ENCODE measurements at regions not wholly inside any gene's neighbourhood (a gene's known extent, or its start where the extent isn't known, plus 50 kb on each side); places are given as distances from the start of the nearest gene placed in this dataset.

DNA sequence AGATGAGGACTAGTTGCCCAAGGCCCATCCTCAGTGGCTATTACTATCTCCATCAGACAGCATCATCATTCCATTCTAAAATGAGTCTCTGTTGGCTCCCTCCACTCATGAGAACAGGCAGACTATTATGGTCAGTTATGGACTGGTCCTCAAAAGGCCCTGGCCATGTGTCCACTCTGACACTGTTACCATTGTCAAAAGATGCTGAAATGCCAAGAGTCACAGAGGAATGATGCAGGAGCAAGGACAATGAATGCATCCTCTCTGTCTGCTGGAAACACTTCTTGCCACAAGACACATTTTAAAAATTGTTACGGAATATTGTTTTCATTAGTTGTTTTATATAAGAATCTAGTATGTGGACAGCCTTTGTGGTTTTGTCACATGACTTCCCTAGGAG lies 53.3 kb upstream of the STT3B start:
- no peak for DNase-seq (ENCODE audit: low spot score)
- H3K27ac ChIP-seq: no peak overlapping the region
- ChIA-PET CTCF (interaction anchor here (0.6 kb wide), 1 partner anchor 15 kb away, joined by 3 read pairs; no protein-coding TSS in a partner anchor), POLR2A (ENCODE audit: low non-redundant PET) (no interaction called here)
- TF ChIP-seq CTCF (conservative IDR thresholded peaks at IDR 0.05; ENCODE audit: low read depth): no peak

DNA sequence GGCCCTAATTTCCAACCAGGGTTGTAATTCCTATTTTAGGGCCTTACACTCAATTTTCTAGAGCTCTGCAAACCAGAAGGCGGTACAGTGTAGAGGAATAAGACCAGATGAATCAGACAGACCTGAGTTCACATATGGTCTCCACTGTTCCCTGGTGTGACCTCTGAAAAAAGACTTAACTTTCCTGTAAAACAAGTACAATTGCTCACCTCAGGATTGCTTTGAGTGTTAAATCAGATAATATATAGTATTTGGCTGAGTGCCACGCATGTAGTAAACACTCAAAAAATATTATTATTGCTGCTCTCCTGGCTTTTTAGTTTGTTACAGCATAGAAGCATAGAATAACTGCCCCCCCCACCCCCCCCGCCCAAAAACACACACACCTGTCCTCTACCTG lies 51.0 kb upstream of the STT3B start:
- H3K27ac ChIP-seq: no peak overlapping the region
- no peak for DNase-seq (ENCODE audit: low spot score)
- ChIA-PET CTCF (no interaction called here), POLR2A (ENCODE audit: low non-redundant PET) (no interaction called here)
- TF ChIP-seq CTCF (conservative IDR thresholded peaks at IDR 0.05; ENCODE audit: low read depth): no peak

DNA sequence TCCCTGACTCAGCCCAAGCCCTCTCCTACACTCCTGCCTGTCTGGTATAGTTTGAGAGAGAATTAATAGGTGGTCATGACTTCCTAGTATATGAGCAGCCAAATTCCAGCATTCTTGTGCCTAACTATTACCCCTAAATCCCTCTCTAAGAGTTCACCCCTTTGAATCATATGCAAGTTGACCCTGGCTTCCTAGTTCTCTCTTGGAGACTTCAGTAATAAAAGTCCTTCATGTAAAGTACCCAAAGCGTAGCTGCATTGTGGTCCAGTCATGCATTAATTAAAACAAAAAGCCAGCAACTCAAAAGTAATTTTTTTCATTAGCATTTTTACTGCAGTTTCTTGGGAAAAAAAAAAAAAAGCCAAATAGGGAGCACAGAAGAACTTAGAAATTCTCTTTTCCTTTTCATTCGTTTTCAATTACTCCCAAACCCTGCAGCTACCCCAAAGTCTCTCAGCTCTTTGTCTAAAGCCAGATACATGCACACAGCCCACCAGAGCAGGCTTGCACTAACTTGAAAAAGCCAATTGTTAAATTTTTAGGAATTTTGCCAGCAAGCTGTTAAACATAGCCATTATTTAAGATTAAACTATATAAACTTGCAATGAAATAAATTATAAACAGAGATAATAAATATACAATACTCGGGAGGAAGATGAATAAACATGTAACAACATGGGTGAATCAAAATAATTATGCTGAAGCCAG lies 50.1 kb upstream of the STT3B start:
- no peak for TF ChIP-seq CTCF (conservative IDR thresholded peaks at IDR 0.05; ENCODE audit: low read depth)
- ChIA-PET CTCF (no interaction called here), POLR2A (ENCODE audit: low non-redundant PET) (interaction anchor here (0.6 kb wide), 1 partner anchor 165 kb away, joined by 3 read pairs; no protein-coding TSS in a partner anchor)
- no peak for DNase-seq (ENCODE audit: low spot score)
- no peak overlapping the region for H3K27ac ChIP-seq
